Hippocampal formation (tissue), 2 donors: ENCODE measurements at regions not wholly inside any gene's neighbourhood (a gene's known extent, or its start where the extent isn't known, plus 50 kb on each side); places are given as distances from the start of the nearest gene placed in this dataset.

ENCODE experiments used
- DNase-seq, 2 donors: peaks; one replicate each; lab custom pipeline; 2025; lab: John Stamatoyannopoulos, UW

DNA sequence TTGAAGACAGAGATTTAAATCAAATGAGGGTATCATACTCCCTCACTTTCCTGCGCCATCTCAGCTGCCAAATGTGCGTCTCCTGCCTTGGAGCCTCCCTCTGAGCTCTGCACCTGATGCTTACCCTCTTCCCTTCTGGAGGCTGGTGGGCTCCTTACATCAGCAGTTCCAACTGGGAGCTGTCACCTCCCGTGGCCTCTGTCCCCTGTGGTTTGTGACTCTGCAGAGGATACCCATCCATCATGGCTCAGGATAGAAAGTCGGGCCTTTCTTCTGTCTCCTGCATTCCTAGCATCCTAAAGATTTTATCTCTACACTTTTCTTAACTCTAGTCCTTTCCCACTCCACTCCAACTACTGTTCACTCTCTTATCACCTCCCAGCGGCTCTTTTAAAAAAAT is 570.6 kb downstream of the BCL11B start:
- no peak for DNase-seq

DNA sequence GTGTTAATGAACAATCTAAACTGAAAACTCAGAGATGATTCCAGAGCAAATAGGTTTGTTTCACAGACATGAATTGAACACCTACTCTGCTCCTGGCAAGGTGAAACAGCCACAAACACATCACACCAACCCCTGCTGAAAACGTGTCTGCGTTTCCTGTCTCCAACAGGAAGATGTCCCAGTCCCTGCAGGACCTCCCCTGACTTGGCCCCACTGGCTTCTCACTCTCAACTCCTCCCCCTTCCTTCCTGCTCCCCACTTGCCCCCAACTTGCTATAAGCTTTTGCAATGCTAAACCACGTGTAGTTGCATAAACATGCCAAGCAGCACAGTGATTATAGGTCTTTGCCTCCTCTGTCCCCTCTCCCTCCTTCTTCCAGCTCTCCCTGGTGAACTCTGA is 567.6 kb downstream of the BCL11B start:
- no peak for DNase-seq

DNA sequence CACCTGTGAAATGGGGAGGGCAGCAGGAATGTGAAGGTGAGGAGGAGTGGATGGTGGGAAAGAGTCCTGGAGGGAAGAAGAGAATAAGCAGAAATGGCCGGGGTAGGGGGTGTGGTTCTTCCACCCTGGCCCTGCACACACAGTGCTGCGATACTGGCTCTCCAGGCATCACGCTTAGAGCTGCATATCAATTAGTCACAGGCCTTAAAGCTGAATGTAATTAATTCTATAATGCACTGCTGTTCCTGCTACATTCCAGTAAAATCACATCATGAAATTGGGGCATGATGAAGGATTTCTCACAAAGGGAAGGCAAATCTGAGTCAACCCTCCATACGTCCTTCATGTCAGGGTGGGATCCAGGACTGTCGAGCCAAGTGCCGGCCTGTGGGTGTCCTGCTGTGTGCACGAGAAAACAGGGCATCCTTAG is 566.1 kb downstream of the BCL11B start:
- no peak for DNase-seq

DNA sequence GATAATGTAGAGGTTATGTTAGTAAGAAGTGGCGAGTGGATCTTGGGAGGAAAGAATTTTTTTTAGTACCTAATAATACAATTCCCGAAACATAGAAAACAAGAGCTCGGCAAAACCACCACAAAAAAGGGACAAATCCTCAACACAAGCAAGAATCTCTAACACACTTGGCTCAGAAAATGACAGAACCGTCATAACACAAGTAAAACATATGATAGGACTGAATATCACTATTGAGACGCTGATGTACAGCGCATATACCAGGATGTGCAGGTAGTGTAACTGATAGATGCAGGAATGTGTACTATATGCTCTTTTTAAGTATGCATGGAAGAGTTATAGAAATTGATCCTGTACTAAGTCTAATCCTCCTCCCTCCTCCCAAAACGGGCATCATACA is 564.5 kb downstream of the BCL11B start:
- DNase-seq: no peak

DNA sequence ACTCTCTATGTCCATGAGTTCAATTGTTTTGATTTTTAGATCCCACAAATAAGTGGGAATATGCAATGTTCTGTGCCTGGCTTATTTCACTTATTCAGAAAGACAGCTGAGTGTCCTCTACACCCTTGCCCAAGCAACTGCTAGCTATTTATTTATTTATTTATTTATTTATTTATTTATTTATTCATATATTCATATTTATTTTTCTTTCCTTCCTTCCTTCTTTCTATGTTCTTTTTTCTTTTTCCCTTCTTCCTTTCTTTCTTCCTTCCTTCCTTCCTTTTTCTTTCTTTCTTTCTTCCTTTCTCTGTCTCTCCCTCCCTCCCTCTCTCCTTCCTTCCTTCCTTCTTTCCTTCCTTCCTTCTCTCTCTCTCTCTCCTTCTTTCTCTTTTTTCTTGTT is 563.4 kb downstream of the BCL11B start:
- DNase-seq: no peak

DNA sequence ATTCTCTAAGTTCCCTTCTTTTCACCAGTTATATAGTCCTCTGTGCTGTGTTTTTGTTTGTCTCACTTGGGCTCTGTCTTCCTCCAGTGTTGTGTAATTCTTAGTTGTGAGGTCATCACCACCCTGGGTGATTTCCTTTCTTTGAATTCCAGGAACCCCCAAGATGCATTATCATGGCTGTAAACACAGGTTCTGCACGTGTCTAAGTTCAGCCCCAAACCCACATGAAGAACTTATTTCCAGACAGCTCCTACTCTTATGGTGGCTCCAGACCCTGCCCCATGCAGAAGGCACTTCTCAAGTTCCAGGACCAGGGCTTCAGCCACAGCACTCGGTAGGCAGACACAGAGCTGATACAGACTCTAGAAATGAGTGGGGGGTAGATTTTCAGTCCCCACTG is 560.5 kb downstream of the BCL11B start:
- DNase-seq: no peak

DNA sequence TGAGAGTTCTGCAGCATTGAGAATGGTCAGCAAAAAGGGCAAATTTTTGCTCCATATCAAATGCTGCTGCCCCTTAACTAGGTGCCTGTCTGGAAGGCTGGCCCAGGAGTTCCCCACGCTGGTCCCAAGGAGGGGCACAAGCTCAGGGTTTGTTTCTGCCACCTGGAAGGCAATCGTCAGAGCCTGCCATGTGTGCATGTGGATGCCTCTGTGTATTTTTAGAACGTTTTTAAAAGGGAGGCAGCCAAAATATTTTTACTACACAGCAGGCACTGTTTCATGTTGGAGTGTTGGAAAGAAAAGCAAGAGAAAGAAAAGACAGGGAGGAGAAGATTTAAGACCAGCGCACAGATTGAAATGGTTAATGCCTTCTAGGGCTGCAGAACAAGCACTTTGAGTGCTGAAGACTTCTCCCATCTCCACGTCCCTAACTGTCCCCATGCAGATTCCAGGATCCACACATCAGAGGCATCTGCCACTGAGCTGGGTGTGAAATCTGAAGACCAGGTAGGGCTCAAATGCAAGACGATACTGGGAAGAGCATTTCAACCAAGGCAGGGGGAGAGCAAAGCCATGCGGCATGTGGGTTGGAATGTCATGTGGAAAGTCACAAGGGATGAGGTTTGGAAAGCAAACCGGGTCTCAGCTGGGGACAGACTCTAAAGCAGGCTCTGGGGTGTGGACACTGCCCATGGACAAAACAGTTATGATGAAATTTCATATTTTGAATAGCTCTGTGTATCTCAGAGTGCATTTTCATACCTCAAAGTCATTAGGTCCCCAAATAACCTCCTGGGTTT is 557.2 kb downstream of the BCL11B start:
- no peak for DNase-seq

DNA sequence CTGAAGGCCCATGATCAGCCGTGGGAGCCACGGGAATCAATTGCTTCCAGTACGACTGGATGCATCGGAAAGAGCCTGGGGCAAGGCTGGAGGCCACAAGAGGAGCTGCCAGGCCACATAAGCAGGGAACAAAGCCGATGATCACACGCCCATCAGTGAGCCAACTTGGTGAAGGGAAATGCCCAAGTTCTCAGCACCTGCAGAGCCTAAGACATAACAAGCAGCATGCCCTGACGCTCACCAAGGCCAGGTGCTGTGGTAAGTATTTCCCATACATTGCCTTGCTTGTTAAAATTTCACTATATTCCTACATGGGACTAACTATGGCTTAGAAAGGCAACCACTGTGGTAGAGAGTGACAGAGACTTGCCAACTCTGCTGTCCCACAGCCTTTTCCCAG is 555.9 kb downstream of the BCL11B start:
- no peak for DNase-seq

DNA sequence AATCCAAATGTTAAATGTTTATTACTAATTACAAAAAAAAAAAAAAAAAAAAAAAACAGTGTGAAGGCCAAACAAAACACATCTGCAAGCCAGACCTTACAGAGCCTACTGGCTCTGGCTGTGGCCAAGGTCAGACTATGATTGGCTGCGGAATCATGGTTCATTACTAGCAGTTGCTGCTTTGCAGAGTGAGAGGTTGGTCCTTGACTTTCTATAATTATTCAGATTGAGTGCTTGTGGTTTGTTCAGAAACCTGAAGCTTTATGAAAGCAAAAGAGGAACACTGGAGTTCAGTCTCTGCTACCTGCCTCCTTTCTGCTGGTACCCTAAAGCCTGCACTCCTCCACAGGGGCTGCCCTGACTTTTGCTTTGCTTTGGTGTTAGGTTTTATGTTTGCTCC is 550.9 kb downstream of the BCL11B start:
- no peak for DNase-seq

DNA sequence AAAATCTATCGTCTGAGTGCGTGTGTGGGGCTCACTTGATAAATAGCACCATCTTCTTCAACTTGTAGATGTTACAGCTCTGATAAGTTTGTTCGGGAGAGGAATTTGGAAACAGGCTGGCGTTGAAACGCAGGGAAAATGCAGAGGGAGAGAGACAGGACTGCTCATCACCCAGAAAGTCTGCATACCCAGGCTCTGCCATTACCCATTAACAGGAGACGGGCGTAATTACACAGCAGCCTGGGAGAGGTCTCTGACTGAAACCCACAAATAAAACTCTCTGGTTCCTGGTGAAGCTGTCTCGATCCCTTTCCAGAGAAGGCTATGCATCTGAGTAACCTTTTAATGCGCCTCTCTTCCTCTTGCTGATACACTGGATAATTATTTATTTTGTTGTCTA is 547.3 kb downstream of the BCL11B start:
- DNase-seq: no peak

DNA sequence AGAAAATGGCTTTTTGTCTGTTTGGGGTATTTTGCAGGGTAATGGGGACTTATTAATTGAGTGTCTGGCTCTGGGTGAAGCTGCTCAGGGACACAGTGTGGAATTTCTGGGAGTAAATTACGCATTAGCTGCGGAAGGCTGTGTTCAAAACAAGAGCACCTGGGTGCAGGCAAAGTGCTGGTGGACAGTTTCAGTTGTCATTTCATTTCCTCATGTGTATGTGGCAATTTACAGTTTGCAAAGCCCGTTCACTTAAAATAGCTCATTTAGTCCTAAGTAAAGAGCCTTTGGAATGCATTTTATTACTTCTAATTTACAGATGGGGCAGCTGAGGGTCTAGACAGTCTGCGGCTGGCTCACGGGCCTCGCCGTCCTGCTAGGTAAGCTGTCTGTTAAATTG is 546.8 kb downstream of the BCL11B start:
- no peak for DNase-seq

DNA sequence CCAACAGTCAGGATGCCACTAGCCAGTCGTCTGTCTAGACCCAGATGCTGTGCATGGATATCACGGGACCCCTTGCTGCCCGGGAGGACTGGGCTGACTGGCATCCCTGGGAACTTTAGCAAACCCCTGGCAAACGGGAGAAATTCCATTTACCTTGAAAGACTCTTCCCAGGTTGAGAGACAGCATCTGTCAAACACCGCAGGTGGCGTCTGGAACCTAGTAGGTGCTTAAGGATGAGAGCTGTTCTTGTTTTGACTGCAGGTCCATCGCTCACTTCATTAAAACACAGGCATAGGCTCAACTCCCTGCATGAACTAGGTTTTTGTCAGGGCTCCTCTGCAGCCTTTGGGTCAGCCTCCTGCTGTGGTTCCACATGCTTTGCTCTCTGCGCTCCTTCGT is 546.3 kb downstream of the BCL11B start:
- DNase-seq: no peak

DNA sequence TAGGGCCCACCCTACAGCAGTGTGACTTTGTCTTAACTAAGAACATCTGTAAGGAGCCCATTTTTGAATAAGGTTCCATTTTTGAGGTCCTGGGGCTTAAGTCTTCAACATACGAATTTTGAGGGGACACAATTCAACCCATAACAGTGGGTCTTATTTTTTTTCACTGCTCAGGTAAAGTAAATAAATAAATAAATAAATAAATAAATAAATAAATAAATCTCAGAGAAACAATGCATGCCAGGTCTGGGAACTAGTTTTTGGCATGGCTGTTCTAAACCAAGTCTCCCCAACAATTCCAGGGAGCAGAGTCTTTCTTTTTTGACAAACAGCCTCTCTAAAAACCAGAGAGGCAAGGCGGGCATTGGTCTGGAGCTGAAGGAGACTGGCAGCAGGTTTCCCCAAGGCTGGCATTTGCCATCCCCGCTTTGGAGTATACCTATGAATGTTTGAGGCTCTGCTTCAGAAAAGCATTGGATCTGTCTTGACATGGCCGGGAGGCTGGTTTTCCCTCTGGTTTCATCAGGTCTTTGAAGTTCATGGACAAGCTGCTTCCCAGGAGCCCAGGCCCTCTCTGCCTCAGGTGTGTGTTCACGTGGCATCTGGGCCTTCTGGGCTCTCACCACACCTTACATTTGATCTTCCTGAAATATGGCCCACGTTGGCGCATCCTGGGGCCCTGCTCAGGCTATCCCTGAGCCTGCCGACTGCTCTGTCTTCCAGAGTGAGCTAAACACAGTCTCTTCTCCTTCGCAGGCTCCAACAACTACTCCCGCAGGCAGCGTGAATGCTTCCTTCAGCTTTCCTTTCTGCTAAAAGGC is 545.2 kb downstream of the BCL11B start:
- DNase-seq: no peak

DNA sequence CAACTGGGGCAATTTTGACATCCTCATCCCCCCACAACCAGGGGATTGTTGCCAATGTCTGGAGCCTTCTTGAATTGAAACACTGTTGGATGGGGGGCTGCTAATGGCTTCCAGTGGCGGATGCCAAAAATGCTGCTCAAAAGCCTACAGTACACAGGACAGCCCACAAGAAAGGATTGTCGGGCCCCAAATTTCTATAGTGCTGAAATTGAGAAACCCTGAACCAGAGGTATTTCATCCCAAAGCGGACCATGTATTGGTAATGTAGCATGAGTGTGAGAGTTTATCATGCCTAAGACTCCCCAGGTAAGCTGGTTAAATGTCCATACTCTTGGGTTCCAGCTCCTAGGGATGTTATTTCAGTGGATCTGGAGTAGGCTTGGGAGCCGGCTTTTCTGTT is 544.0 kb downstream of the BCL11B start:
- DNase-seq: no peak

DNA sequence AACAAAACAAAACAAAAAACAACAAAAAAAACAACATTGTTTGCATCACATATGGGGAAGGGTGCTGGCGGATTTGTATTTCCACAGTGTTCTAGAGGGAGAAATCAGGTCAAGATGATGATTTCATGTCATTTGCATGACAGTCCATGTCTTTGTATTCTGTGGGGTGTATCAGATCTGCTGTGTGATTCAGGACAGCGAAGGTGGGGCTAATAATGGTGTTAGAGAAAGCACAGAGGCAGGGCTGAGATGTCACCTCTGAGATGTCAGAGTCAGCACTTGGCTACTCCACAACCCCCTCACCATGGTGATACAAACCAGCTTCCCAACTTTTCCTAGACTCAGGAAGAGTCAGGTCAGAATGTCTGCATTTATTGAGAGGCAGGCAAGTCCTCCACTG is 543.2 kb downstream of the BCL11B start:
- DNase-seq: no peak

DNA sequence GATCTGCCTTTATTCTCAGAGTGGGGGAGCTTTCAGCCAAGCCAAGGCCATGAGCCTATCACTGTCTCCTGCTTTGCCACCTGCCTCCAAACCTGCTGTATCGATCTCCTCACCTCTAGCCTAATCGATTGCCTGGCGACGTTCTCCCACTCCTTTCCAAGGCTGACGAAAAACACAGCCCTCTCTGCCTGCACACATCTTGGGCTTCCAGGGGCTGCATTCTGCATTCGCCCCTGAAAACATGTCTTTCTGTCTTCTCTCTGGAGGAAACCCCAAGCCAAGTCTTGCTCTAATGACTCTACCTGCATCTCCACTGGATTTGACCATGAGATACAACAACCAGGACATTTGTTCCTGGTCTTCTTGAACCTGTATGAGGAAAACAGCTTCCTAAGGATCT is 540.7 kb downstream of the BCL11B start:
- DNase-seq: no peak

DNA sequence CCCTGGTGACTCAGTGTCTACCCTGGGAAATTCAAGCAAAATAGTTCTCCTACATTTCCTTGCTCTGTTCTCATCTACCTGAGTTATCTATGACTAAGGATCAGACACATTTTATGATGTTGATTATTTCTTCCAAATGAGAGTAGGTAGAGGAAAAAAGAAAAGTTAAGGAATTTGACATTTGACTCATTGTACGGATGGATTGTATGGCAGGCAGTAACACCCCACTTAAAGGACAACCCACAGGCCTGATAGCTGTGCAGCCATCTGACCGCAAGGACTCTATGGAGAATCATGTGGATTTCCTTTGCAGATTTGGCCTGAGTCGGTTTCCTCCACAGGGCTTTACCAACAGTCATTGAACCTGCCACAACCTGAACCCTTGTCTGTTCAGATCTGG is 540.3 kb downstream of the BCL11B start:
- DNase-seq: no peak

DNA sequence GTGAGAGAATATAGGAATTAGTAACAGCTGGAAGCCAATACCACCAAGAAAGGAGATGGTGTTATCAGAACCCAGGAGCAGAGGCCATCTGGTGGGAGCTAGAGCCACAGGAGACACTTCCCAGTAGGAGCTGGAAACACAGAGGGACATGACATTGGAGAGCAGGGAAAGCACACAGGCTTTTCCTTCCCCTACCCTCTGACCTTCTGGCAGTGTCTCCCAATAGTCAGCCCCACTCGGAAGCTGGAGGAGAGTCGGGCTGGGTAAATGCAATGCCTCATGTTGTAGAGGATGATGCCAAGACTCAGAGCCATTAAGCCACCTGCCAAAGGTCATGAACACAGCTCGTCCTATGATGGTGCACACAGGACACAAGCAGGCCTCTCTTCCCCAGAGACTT is 538.5 kb downstream of the BCL11B start:
- no peak for DNase-seq

DNA sequence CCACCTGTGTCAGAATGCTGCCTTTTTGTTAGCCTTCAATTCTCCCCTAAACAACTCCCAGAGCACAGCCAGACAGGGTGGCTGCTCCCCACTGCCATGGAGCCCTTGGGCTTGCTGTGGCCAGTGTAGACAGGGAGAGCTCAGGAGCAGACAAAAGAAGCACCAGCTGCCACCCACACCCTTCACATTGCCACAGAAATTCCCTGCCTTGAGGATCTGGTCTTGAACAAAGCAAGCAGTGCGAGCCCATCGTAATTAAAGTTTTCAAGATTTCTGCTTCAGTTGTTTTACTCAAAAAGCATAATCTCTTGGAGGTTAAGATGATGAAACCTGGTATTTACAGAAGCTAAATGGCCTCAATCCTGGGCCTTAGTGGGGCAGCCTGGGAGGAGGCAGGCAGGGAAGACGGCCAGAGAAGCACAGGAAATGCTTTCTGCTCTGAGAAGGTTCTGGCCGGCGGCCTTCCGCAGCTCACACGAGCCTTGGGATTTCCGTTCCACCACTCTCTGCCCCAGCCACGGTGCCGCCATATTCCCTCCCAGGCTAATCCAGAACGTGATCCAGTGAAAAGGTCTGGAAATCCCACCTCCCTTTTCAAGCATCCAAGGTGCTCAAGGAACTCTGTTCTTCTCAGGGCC is 535.2 kb downstream of the BCL11B start:
- DNase-seq: no peak

DNA sequence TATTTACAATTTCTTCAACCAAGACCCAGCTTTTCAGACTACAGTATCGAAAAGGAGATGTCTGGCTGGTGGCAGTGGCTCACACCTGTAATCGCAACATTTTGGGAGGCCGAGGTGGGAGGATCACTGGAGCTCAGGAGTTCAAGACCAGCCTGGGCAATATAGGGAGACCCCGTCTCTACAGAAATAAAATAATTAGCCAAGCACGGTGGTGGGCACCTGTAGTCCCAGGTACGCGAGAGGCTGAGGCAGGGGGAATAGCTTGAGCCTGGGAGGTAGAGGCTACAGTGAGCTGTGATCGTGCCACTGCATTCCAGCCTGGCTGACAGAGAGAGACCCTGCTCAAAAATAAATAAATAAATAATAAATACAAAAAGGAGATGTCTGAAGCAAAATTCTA is 530.5 kb downstream of the BCL11B start:
- DNase-seq: no peak

DNA sequence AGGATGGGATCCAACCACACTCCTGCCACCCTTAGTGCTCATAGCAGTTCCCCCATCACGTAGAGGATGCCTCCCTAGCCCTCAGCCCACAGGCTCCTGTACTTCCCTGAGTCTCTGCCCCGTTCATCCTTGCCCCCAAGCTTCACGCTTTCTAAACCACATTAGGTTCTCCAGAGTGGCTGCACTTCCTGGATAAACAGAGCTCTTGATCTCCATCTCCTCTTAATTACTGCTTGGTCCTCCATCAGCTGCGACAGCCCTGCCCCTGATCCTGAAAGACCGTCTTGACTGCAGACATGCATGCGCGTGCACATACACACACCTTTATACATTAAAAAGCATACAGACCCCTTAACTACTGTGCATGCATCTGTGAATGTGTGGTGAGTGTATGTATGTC is 530.0 kb downstream of the BCL11B start:
- DNase-seq: no peak

DNA sequence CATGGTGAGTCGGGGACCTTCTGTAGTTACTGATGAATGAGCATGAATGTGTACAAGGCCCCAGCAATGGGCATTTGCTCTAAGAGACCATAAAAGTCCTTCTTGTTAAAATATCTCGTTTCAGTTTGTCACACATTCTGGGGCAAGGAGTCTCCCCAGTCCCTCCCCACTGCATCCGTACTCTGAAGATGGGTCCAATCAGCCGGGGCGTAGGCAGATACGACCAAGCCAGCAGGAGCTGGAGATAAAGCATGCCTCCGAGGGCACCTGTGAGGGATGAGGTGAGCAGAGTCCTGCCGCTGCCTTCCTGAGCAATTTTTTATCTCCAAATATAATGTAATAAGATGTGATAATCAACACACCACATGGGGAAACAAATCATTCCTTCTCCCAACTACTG is 528.5 kb downstream of the BCL11B start:
- no peak for DNase-seq

DNA sequence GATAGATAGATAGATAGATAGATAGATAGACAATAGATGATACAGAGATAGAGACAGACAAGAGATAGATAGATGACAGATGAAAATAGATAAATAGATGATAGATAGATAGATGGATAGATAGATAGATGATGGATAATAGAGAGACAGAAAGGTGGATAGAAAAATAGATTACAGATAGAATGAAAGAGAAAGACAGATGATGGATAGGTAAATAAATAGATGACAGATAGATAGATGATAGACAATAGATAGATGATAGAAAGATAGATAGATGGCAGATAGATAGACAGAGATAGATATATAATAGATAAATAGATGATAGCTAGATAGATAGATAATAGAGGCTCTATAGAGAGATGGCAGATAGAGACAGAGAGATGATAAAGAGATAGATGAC is 523.0 kb downstream of the BCL11B start:
- DNase-seq: no peak
